Stimulated activated CD4-positive, alpha-beta T cell treated with anti-CD3 and anti-CD28 coated beads, TNF-alpha, amount 100 ng/mL, for 48 hours (primary cell): ENCODE measurements at regions not wholly inside any gene's neighbourhood (a gene's known extent, or its start where the extent isn't known, plus 50 kb on each side); places are given as distances from the start of the nearest gene placed in this dataset.
A peak's percentile ranks its signal among the peaks of the same experiment; 100 is the strongest.

Experiments
- DNase-seq, 3 donors: peaks; one replicate each; pipeline ENCODE4 v3.0.0-alpha.2; 2020; ENCODE audit warnings: low read depth in 3 of 3

GRCh38 chr22:23410411-23410810, 169.7 kb downstream of the IGLL1 start:
- no peak for DNase-seq

- DNase-seq: no peak
Measured at GRCh38 chr22:23409976-23410375, 170.1 kb downstream of the IGLL1 start.

GRCh38 chr22:23408321-23408720, 171.8 kb downstream of the IGLL1 start:
- no peak for DNase-seq

GRCh38 chr22:23405366-23405851, 174.7 kb downstream of the IGLL1 start:
- no peak for DNase-seq

GRCh38 chr22:23404689-23405365, 175.3 kb downstream of the IGLL1 start:
- no peak for DNase-seq

GRCh38 chr22:23403720-23404688, 176.1 kb downstream of the IGLL1 start:
- no peak for DNase-seq

- no peak for DNase-seq
Measured at GRCh38 chr22:23403152-23403719, 176.9 kb downstream of the IGLL1 start.

GRCh38 chr22:23402275-23403151, 177.6 kb downstream of the IGLL1 start:
- DNase-seq: peak; percentile 19 to 60 (median 26)

GRCh38 chr22:23401910-23402274, 178.2 kb downstream of the IGLL1 start:
- DNase-seq: no peak

- no peak for DNase-seq
Measured at GRCh38 chr22:23401111-23401909, 178.8 kb downstream of the IGLL1 start.

GRCh38 chr22:23400286-23400981, 179.7 kb downstream of the IGLL1 start:
- DNase-seq: no peak

GRCh38 chr22:23399367-23400285, 180.5 kb downstream of the IGLL1 start:
- DNase-seq: no peak

- DNase-seq: no peak
Measured at GRCh38 chr22:23398701-23399366, 181.3 kb downstream of the IGLL1 start.

GRCh38 chr22:23397613-23398567, 182.2 kb downstream of the IGLL1 start:
- DNase-seq: no peak

- no peak for DNase-seq
Measured at GRCh38 chr22:23397008-23397612, 183.0 kb downstream of the IGLL1 start.

- no peak for DNase-seq
Measured at GRCh38 chr22:23396362-23397007, 183.6 kb downstream of the IGLL1 start.
